GM12878 (cell line): ENCODE measurements at regions not wholly inside any gene's neighbourhood (a gene's known extent, or its start where the extent isn't known, plus 50 kb on each side); places are given as distances from the start of the nearest gene placed in this dataset.
A peak's percentile ranks its signal among the peaks of the same experiment; 100 is the strongest.

Experiments
- ATAC-seq: fragments of 200-7000 bp; cut with Tn5 transposase; 3 replicates; pipeline ENCODE4 v1.9.1; 2020; ENCODE audit warnings: mild to moderate bottlenecking, moderate library complexity
- BruUV-seq: library from RNA; stranded (reverse); fragments of 400-500 nt; replicated peaks from 2 replicates; lab custom pipeline; 2021; lab: Mats Ljungman, UMichigan
- CTCF ChIA-PET: fragments of 300-600 bp; sonication (Branson Sonifier 250); formaldehyde crosslinking; extraction: SDS; loops from one replicate; lab custom pipeline; 2021; ENCODE audit warnings: inconsistent platforms; lab: Yijun Ruan, JAX
- POLR2A ChIA-PET: fragments of 350-600 bp; formaldehyde crosslinking; extraction: SDS; loops from one replicate; lab custom pipeline; 2021; ENCODE audit warnings: inconsistent platforms; lab: Charles Lee
- RAD21 ChIA-PET: fragments of 300-600 bp; sonication (Branson Sonifier 250); formaldehyde crosslinking; loops from one replicate; lab custom pipeline; 2023; ENCODE audit warnings: antibody characterized with exemption; ENCODE audit not compliant: unreplicated experiment; lab: Charles Lee
- SMC1A ChIA-PET: fragments of 300-600 bp; sonication (Branson Sonifier 250); formaldehyde crosslinking; loops from one replicate; lab custom pipeline; 2023; ENCODE audit not compliant: unreplicated experiment, uncharacterized antibody; lab: Charles Lee
- DNase-seq: peaks from one replicate; pipeline ENCODE4 v3.0.0-alpha.2; 2011; ENCODE audit warnings: low read depth, low spot score
- FAIRE-seq: peaks from 3 replicates; lab custom pipeline; 2011; peaks lifted over from hg19 to GRCh38; lab: Jason Lieb, UNC
- H2AFZ ChIP-seq: 2 replicates; pipeline ENCODE4 v1.6.0; 2011; ENCODE audit warnings: low read depth, low read length, control low read depth; ENCODE audit not compliant: control insufficient read depth
- H3K27ac ChIP-seq: 2 replicates; pipeline ENCODE4 v1.5.1; 2011; ENCODE audit warnings: control low read depth; ENCODE audit not compliant: control insufficient read depth, insufficient read depth
- H3K27me3 ChIP-seq, 2 experiments: replicated peaks in 1 of 2; 2 replicates each; pipeline versions ENCODE4 v1.6.0 to v1.6.1; 2011; ENCODE audit warnings: low read length in 1 of 2; ENCODE audit not compliant: control insufficient read depth in 2 of 2, insufficient read depth in 2 of 2
- H3K36me3 ChIP-seq, 2 experiments: 2 replicates each; pipeline ENCODE4 v1.5.1; 2011; ENCODE audit warnings: low read length in 1 of 2; ENCODE audit not compliant: control insufficient read depth in 2 of 2, insufficient read depth in 2 of 2
- H3K4me1 ChIP-seq: 2 replicates; pipeline ENCODE4 v1.6.1; 2011; ENCODE audit warnings: mild to moderate bottlenecking, low read length, moderate library complexity, mixed read lengths; ENCODE audit not compliant: control insufficient read depth, insufficient read depth
- H3K4me2 ChIP-seq: 2 replicates; pipeline ENCODE4 v1.6.0; 2011; ENCODE audit warnings: control low read depth; ENCODE audit not compliant: control insufficient read depth, insufficient read depth
- H3K4me3 ChIP-seq: fragments of 200-600 bp; sonication (generic); 2 replicates; pipeline ENCODE4 v1.5.1; 2016
- H3K79me2 ChIP-seq: 2 replicates; pipeline ENCODE4 v1.6.0; 2011; ENCODE audit warnings: low read length; ENCODE audit not compliant: control insufficient read depth, insufficient read depth
- H3K9ac ChIP-seq: 2 replicates; pipeline ENCODE4 v1.8.0; 2011; ENCODE audit warnings: low read length, control low read depth, mixed read lengths; ENCODE audit not compliant: control insufficient read depth, insufficient read depth
- H3K9me3 ChIP-seq: replicated peaks from 3 replicates; pipeline ENCODE4 v1.5.1; 2011; ENCODE audit warnings: mild to moderate bottlenecking, low read length; ENCODE audit not compliant: control insufficient read depth, insufficient read depth
- H4K20me1 ChIP-seq: 2 replicates; pipeline ENCODE4 v1.6.0; 2011; ENCODE audit not compliant: control insufficient read depth, insufficient read depth
- CTCF ChIP-seq, 3 experiments: IDR thresholded peaks in 2 of 3; conservative IDR thresholded peaks in 1 of 3; 2 replicates each; pipeline ENCODE4 v1.5.1; 2011; ENCODE audit warnings: low read depth in 3 of 3, low read length in 3 of 3, mild to moderate bottlenecking in 3 of 3, control low read depth in 2 of 3, moderate library complexity in 2 of 3, inconsistent platforms in 1 of 3, mixed read lengths in 1 of 3; ENCODE audit not compliant: control insufficient read depth in 2 of 3, insufficient read depth in 1 of 3; ENCODE audit errors: extremely low read depth in 1 of 3
- DPF2 ChIP-seq: fragments of 450-650 bp; IDR thresholded peaks from 2 replicates; pipeline ENCODE4 v1.6.1; 2017; ENCODE audit warnings: mild to moderate bottlenecking
- MTA3 ChIP-seq: IDR thresholded peaks from 2 replicates; pipeline ENCODE4 v1.6.1; 2012; ENCODE audit warnings: low read length, inconsistent platforms, borderline replicate concordance
- MYC ChIP-seq: IDR thresholded peaks from 2 replicates; pipeline ENCODE4 v1.6.1; 2011; ENCODE audit warnings: mild to moderate bottlenecking, low read length, moderate library complexity, inconsistent platforms; ENCODE audit not compliant: insufficient read depth, insufficient replicate concordance, insufficient read length, severe bottlenecking
- RAD21 ChIP-seq: IDR thresholded peaks from 2 replicates; pipeline ENCODE4 v1.6.1; 2011; ENCODE audit warnings: mild to moderate bottlenecking, low read depth, low read length, moderate library complexity; ENCODE audit not compliant: insufficient read depth
- RELB ChIP-seq: fragments of 450-650 bp; IDR thresholded peaks from 2 replicates; pipeline ENCODE4 v1.6.1; 2017; ENCODE audit warnings: low read depth, mild to moderate bottlenecking, moderate library complexity
- SMAD5 ChIP-seq: IDR thresholded peaks from 2 replicates; pipeline ENCODE4 v1.6.1; 2016; ENCODE audit warnings: antibody characterized with exemption, low read depth
- USF1 ChIP-seq: IDR thresholded peaks from 2 replicates; pipeline ENCODE4 v1.6.1; 2011; ENCODE audit warnings: borderline replicate concordance, low read depth, mild to moderate bottlenecking, moderate library complexity, mixed read lengths, low read length; ENCODE audit not compliant: insufficient read depth; ENCODE audit errors: extremely low read length
- WRNIP1 ChIP-seq: IDR thresholded peaks from 2 replicates; pipeline ENCODE4 v1.6.1; 2011; ENCODE audit warnings: low read depth, low read length, improper control_type of control experiment, borderline replicate concordance
- WGBS: methylation state at CpG from one replicate; pipeline ENCODE4 v1.1.6; 2016; ENCODE audit warnings: low lambda C conversion rate; ENCODE audit not compliant: insufficient replicate concordance, insufficient coverage; ENCODE audit errors: missing lambda C conversion rate; 5-methylcytosine and 5-hydroxymethylcytosine counted together
- in situ Hi-C: fragments of 300-500 bp; cut with MboI; formaldehyde crosslinking; loops from 9 replicates; pipeline ENCODE4 v1.14.3; 2018; ENCODE audit warnings: mixed read lengths
- intact Hi-C: fragments of 100-400 bp; cut with micrococcal nuclease; formaldehyde crosslinking; loops from one replicate; pipeline ENCODE4 v1.14.2; 2022; ENCODE audit not compliant: unreplicated experiment

- Histone ChIP-seq H3K9me3 (no peaks in the 10 kb centered on the region), H3K27me3 (no peaks in the 10 kb centered on the region; a peak in 1 of 4 replicates), H3K4me3 (no peak overlapping the region), H3K79me2 (no peaks in the 10 kb centered on the region), H4K20me1 (no peaks in the 10 kb centered on the region), H2AFZ (no peak overlapping the region), H3K36me3 (no peaks in the 10 kb centered on the region), H3K4me1 (0 out of 2 replicates have a peak, but pooled peaks cover under 1% of the 10 kb centered on the region), H3K9ac (no peak overlapping the region), H3K4me2 (no peak overlapping the region), H3K27ac (no peak overlapping the region)
- DNase-seq (no peak), ATAC-seq (no peak), FAIRE-seq (no peak)
- BruUV-seq: no TSS peak
- ChIA-PET SMC1A (no interaction called here), CTCF (interaction anchor here (1.0 kb wide), 1 partner anchor 61 kb away, joined by 3 read pairs; no protein-coding TSS in a partner anchor), RAD21 (no interaction called here), POLR2A (no interaction called here)
- intact Hi-C loops (no loop called here), in situ Hi-C loops (no loop called here)
- WGBS: 85% methylated on average over 2 of the region's 2 CpGs
- TF ChIP-seq WRNIP1 (no peak), USF1 (no peak), CTCF (IDR thresholded peaks at IDR 0.05 in 2 of 3, conservative IDR thresholded peaks at IDR 0.05 in 1 of 3; ENCODE audit: control insufficient read depth in 2 of 3, extremely low read depth in 1 of 3, insufficient read depth in 1 of 3, low read depth in 3 of 3, low read length in 3 of 3) (peak in 2 of 3 experiments; percentile 7 to 21; a peak in 2 of 6 replicates), SMAD5 (no peak), RELB (no peak), RAD21 (peak; percentile 35; the same call in 1 of the 2 replicates), MYC (no peak), MTA3 (no peak), DPF2 (no peak)
Measured at GRCh38 chr17:55585629-55586028, 74.4 kb upstream of the SMIM36 start.
